Stimulated activated CD4-positive, alpha-beta T cell treated with anti-CD3 and anti-CD28 coated beads, Interleukin-2, amount 100 ng/mL, for 48 hours (primary cell): ENCODE measurements at regions not wholly inside any gene's neighbourhood (a gene's known extent, or its start where the extent isn't known, plus 50 kb on each side); places are given as distances from the start of the nearest gene placed in this dataset.

Experiments
- DNase-seq, 2 donors: peaks; one replicate each; pipeline ENCODE4 v3.0.0-alpha.2; 2020

DNA sequence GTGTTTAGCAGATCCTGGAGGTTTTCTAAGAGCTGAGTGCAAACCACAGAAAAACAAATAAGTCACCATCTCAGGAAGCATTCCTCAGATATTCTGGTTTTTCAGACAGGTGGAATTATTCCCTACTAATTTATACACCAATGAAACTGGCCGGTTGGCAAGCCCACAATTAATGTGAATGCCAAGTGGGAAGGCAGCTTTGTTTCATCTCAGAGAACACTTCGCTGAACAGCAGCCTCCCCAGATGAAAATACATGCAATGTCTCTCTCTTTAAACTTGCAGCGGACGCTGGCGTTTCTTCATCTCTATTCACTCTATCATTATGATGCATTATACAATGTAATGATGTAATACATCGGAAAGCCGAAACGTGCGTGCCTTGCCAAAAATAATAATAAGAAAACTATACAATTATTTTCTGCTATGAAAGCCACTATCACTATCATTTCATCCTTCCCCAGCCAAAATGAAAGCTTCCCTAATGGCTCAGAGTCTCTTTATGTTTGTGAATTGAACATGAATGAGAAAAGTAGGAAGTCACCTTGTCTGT is 649.4 kb downstream of the BCL11A start:
- no peak for DNase-seq

DNA sequence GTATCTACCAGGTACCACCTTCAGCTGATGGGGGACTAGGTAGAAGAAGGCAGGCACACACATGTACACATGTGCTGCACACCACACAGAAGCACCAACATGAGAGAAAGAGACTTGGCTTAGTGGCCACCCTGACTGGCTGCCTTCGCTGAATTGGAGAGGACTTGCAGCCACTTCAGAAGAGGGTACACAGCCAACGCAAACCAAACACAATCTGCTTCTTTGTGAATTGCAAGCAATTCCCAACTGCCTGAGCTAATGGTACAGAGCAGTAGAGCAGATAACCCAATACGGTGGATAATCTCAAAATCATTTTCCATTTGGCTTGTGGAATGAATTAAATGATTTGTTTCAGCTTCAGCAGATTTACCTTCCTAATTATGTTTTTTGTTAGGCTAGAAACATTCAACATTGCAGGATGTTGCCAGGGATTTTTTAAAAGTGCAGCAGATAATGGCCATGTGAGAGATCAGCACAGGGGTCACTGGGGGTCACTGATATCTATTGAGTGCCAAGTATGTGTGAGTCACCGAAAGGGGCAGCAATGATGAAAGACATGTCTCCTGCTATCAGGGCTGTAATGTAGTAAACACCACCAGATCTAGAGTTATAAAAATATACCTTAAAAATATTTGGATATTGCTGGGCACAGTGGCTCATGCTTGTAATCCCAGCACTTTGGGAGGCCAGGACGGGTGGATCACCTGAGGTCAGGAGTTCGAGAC is 652.6 kb downstream of the BCL11A start:
- no peak for DNase-seq

GRCh38 chr2:59899692-59900091 is 653.8 kb downstream of the BCL11A start:
- no peak for DNase-seq

DNA sequence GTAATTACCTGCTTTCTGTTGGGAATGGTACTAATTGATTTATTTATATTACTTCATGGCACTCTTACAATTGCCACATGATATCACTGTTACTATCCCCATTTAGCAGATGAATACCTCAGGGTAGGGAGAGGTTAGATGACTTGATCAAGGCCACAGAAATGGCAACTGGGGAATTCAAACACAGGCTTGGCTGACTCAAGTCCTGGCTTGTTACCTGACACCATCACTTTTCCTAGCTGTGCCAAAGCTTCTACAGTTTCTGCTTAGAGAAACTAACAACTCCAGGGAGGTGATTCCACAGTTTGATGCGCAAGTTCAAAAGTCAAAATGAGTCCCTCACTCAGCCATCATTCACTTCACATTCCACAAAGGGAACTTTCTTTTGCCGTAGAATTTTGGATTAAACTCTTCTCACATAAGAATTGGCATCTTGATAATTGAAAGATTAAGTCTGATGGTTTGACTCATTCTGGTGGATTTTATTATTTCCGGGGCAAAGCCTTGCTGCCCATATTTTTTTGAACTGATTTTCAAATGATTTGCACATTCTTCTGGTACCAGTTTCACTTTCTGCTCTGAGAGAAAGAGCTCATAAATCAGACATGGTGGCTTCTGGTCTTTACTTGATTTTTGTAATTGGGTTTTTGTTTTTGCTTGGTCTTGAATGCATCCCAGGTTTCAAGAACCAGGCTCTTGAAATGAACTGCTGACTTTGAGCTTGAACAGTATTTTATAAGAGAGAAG is 656.8 kb downstream of the BCL11A start:
- DNase-seq: no peak

DNA sequence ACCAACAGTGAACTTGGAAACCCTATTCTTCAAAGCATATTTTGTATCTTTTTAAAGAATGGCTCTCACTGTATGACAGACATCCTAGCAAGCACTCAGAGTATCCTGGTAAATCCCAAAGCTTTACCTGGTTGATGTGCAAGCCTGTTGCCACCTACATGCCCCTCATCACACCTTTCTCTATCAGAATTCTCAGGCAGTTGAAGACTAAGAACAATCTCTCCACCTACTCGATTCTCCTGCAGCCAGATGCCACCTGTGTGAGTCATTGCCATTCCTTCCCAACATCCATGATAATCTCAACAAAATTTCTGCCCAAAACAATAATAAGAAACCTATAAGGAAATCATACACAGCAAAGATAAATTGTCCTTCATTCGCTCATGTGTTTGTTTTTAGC is 659.8 kb downstream of the BCL11A start:
- DNase-seq: no peak

GRCh38 chr2:59892398-59892797 is 661.1 kb downstream of the BCL11A start:
- DNase-seq: no peak

DNA sequence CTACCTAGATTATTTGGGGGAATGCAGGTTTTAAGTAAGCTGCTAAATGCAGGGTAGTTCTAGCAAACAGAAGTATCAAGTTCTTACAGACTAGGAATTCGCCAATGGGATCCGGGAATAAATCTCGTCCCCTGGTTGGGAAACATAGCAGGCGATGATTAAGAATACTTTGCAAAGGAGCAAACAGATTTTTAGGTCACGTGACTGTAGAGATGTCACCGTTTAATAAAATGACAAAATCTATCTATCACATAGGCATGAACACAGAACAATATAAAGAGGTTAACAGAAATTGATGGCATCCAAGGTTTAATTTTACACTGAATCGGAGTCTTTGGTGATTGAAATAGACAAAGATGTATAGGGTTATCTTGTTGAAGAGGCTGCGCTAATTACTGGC is 664.1 kb downstream of the BCL11A start:
- DNase-seq: no peak

GRCh38 chr2:59888706-59889105 is 664.7 kb downstream of the BCL11A start:
- DNase-seq: no peak

- peak in 1 of 2 donors; percentile 6 for DNase-seq
These were observed 665.4 kb downstream of the BCL11A start for GRCh38 chr2:59888015-59888414.

- no peak for DNase-seq
These were observed 666.1 kb downstream of the BCL11A start for GRCh38 chr2:59887366-59887765.

DNA sequence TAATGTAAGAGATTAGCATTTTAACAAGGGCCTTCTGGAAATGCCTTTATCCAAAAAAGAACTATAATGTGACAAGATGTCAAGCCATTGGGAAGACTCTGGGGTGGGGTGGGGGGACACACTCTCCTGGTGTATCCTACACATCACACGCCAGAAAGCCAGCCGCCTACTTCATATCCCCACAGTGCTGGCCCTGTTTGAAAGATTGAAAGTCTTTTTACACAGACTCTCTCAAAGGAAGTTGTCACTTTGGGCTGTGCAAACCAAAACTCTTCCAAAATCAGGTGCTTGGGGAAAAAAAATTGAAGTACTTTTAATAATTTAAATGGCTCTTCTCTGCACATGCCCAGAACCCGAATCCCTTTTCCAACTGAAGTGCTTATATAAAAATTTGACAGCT is 666.7 kb downstream of the BCL11A start:
- DNase-seq: no peak

DNA sequence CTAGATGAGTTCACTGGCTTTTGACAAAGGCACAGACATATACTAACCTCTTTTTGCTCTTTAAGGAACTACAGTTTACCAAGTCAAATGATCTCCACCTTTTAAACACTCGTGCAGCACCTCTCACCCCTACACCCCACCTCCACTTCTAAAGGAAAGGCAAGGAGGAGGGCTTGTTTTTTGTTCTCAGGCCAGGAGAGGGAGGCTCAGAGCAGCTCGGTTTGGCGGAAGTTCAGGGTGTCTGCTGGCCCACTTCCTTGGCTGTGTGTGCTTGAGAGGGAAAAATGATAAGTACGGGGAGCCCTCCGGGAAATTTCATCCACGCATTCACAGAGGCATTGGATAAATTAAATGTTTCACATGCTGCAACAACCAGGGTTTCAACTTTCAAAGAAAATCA is 667.9 kb downstream of the BCL11A start:
- no peak for DNase-seq

DNA sequence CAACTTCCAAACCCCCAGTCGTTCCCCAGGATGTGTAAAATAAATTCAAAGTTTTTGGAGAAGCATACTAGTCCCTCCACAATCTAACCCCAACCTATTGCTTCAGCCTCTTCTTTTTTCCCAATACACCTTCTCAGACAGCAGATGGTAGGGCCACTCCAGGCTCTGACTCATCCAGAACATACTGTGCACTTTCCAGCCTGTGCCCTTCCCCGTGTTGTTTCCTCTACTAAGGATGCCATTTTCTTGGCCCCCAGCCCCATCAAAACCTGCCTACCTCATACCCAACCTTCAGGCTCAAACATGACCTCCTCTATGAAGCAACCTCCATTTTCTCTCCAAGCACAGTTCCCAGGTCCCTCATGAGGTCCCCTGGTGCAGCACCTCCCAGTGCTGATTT is 669.3 kb downstream of the BCL11A start:
- no peak for DNase-seq

GRCh38 chr2:59882822-59883221 is 670.6 kb downstream of the BCL11A start:
- no peak for DNase-seq

- DNase-seq: no peak
These were observed 671.2 kb downstream of the BCL11A start for GRCh38 chr2:59882279-59882678.

DNA sequence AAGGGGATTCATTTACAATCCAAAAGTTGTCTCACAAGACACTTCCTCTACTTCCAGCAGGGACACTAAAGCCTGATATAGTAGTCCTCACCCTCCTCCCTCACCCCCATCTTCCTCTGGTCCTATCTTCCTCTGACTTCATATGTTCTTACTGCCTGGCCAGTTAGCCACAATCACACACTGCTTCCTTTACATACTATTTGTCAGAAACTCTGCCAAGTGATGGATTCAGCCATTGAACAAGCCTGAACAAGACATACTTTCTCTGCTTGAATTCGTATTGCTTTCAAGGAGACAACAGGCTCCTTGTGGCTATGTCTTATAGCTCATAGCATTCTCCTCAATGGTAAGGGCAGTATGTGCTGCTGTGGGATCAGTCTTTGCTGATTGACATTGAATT is 672.2 kb downstream of the BCL11A start:
- no peak for DNase-seq

DNA sequence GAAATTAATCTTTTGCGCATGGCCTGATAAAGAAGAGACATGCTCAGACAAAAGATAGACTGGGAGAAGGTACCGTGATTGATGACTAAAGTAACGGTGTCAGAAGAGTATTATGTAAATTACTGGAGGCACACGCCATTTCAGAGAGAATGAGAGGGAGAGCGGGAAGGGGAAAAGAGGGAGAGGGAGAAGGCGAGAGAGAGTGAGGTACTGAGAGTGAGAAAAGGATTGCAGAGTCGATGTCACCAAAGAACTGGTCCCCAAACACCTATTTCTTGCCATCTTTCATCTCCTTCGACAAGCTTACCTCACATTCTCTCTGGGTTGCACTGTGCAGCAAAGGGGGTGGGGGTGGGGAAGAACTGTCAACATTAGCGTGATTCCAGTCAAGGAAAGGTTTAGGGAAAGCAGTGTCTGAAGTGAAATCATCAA is 673.7 kb downstream of the BCL11A start:
- DNase-seq: no peak

GRCh38 chr2:59875836-59876235 is 677.6 kb downstream of the BCL11A start:
- DNase-seq: no peak

DNA sequence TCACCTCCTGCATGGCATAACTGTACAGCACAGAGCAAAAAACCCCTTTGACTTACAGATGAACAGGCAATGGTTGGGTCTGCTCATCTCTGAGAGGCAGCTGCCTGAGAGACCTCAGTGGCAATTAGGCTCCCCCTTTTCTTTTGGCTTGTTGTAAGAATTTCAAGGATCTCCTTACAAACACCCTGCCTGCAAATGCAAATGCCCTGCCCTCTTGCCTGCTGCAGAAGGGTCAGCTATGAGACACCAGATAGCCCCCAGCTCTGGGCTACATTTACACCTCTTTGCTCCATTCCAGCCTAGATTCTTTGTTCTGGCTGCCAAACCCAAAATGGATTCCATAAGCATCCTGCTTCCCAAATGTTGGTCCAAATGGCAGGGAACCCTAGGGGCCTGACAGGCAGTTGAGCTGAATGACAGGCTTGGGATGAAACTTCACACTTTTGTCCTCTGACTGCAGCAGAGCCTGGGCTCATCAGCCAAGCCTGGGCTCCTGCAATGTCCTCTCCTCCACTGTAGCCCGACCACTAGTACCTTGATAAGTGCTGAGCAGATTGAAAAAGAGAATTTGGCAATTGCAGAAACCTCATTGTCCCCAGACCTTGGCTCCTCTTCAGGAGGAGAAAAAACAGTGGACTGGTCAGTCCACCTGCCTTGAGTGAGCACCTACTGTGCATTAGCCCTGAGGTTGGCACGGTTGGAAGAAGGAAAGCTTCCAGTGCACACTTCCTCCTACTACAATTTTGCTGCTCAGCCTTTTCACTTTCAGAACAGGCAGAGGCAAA is 678.3 kb downstream of the BCL11A start:
- DNase-seq: no peak

- no peak for DNase-seq
These were observed 679.1 kb downstream of the BCL11A start for GRCh38 chr2:59874361-59874760.

- DNase-seq: no peak
These were observed 681.6 kb downstream of the BCL11A start for GRCh38 chr2:59871830-59872229.

- DNase-seq: no peak
These were observed 684.5 kb downstream of the BCL11A start for GRCh38 chr2:59868981-59869380.

- DNase-seq: no peak
These were observed 687.0 kb downstream of the BCL11A start for GRCh38 chr2:59866436-59866835.
